ENCODE measurements at regions not wholly inside any gene's neighbourhood (a gene's known extent, or its start where the extent isn't known, plus 50 kb on each side); places are given as distances from the start of the nearest gene placed in this dataset.
A peak's percentile ranks its signal among the peaks of the same experiment; 100 is the strongest.

DNA sequence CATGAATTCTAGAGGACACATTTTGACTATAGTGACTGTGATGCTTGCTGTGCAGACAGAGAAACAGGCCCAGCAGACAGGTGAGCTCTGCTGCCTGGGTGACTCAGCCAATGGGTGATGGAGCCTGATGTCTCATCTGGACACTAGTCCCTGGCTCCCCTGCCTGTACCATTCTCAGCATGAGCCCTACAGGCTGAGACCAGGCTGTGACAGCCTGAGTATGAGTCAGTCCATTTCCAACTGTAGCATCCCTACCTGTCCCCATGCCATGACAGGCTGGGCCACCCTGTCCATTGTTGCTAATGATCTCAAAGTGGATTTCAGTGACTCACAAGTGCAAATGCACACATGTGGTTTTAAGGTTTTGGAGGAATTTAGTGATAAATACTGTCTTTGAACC is 102.5 kb upstream of the EEF2KMT start:
- no peaks in the 10 kb centered on the region for H3K27me3 ChIP-seq
- TF ChIP-seq, protein P1, sequence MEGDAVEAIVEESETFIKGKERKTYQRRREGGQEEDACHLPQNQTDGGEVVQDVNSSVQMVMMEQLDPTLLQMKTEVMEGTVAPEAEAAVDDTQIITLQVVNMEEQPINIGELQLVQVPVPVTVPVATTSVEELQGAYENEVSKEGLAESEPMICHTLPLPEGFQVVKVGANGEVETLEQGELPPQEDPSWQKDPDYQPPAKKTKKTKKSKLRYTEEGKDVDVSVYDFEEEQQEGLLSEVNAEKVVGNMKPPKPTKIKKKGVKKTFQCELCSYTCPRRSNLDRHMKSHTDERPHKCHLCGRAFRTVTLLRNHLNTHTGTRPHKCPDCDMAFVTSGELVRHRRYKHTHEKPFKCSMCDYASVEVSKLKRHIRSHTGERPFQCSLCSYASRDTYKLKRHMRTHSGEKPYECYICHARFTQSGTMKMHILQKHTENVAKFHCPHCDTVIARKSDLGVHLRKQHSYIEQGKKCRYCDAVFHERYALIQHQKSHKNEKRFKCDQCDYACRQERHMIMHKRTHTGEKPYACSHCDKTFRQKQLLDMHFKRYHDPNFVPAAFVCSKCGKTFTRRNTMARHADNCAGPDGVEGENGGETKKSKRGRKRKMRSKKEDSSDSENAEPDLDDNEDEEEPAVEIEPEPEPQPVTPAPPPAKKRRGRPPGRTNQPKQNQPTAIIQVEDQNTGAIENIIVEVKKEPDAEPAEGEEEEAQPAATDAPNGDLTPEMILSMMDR (IDR thresholded peaks at IDR 0.05): no peak
- TF ChIP-seq POLR2A (IDR thresholded peaks at IDR 0.05): no peak
- DNase-seq: no peak

DNA sequence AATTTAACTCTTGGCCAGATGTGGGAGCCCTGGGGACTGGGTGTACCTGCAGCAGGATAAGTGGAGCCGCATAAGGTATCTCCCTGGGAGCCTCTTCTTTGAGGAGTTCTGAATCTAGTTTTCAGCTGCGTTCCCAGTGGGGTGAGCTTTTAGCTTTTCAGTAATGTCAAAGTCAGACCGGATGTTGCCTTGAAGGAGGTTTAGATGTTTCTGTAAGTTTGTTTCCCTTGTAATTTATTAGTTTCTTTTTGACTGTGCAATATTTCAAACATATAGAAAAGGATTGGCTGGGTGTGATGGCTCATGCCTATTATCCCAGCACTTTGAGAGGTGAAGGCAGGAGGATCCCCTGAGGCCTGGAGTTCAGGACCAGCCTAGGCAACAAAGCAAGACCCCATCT is 98.6 kb upstream of the EEF2KMT start:
- no peak for TF ChIP-seq POLR2A (IDR thresholded peaks at IDR 0.05)
- TF ChIP-seq, protein P1 (IDR thresholded peaks at IDR 0.05): no peak
- no peak for DNase-seq
- Histone ChIP-seq H3K27ac (no peak overlapping the region), H3K36me3 (no peaks in the 10 kb centered on the region), H3K4me3 (no peak overlapping the region), H3K9me3 (no peaks in the 10 kb centered on the region), H3K4me1 (no peaks in the 10 kb centered on the region), H3K27me3 (no peaks in the 10 kb centered on the region)

More for the DNA sequence above, 102.5 kb upstream of the EEF2KMT start:
- no peaks in the 10 kb centered on the region for H3K9me3 ChIP-seq
- no peaks in the 10 kb centered on the region for H3K36me3 ChIP-seq
- H3K4me1 ChIP-seq: no peaks in the 10 kb centered on the region
- H3K27ac ChIP-seq: no peak overlapping the region
- no peak overlapping the region for H3K4me3 ChIP-seq

DNA sequence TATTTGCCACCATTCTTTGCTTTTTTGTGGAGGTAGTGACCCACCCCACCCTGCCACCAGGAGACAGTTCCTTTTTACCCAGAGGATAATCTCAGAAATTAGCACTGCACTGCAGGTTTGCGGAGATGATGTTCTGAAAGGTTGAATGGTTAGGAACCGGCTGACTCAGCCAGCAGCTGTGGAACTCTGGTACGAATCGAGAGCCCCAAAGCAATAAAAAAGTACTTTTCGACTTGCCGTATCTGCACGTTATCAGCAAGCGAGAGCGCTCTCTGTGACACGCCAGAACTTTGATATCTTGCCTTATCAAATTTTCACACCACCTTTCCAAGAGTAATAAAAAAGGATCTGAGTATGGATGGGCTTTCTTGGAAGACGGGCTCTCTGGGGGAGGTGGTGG is 96.3 kb upstream of the EEF2KMT start:
- DNase-seq: peak in 1 of 3 donors; percentile 54
- no peak for TF ChIP-seq POLR2A (IDR thresholded peaks at IDR 0.05)
- TF ChIP-seq, protein P1 (IDR thresholded peaks at IDR 0.05): no peak
- Histone ChIP-seq H3K36me3 (no peaks in the 10 kb centered on the region), H3K4me3 (no peak overlapping the region), H3K4me1 (no peaks in the 10 kb centered on the region), H3K27me3 (no peaks in the 10 kb centered on the region), H3K27ac (no peak overlapping the region), H3K9me3 (no peaks in the 10 kb centered on the region)

DNA sequence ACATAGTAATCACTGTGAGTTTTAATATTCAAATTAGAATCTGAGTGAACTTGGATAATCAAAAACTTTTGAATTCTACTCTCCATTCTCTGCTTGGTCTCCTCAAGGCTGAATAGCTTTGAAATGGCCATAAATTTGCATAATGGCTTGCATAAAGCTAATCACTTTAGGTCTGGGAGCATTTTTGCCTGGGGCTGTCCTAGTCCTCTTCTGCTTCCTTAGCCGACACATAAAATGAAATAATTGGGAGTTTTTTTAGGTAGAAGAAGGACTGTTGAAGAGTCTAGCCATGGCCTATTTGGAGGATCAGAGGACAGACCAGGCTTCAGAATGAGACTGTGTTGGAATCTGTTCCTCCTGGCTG is 91.4 kb upstream of the EEF2KMT start:
- Histone ChIP-seq H3K27ac (no peak overlapping the region), H3K4me1 (no peaks in the 10 kb centered on the region), H3K36me3 (no peaks in the 10 kb centered on the region), H3K9me3 (no peaks in the 10 kb centered on the region), H3K27me3 (no peaks in the 10 kb centered on the region), H3K4me3 (no peak overlapping the region)
- no peak for TF ChIP-seq POLR2A (IDR thresholded peaks at IDR 0.05)
- TF ChIP-seq, protein P1 (IDR thresholded peaks at IDR 0.05): no peak
- no peak for DNase-seq

DNA sequence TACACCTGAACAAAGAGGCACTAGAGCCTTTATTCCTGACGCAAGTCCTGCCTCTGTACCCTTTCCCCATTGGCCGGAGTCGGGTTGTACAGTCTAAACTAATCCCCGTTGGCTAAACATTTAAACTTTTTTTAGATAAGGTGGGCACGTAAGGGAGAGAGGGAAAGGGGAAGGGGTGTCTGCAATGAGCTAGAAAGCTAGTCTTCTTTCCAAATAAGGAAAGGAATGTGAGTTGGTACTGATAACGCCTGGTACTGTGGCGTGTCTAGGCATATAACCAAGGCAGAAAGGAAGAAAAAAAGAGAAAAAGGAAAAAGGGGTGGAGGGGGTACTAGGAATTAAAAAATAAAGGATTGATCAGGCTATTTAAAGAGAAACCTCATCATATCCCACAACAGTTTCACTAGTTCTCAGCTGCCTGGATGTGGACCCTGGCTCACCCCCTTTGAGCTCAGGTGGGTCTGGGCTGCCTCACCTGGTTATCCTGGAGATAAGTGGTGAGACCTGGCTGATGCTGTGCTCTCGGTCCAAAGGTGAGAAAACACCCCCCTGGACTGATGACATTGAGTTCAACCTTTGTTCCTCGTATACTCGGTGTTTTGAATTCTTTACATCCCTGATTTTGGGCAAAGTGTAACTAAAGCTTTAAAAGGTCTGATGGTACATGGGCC is 90.9 kb upstream of the EEF2KMT start:
- Histone ChIP-seq H3K27ac (no peak overlapping the region), H3K4me1 (no peaks in the 10 kb centered on the region), H3K9me3 (no peaks in the 10 kb centered on the region), H3K36me3 (no peaks in the 10 kb centered on the region), H3K4me3 (no peak overlapping the region), H3K27me3 (no peaks in the 10 kb centered on the region)
- TF ChIP-seq, protein P1 (IDR thresholded peaks at IDR 0.05): no peak
- TF ChIP-seq POLR2A (IDR thresholded peaks at IDR 0.05): no peak
- no peak for DNase-seq
